NT2/D1 (cell line): ENCODE measurements at regions not wholly inside any gene's neighbourhood (a gene's known extent, or its start where the extent isn't known, plus 50 kb on each side); places are given as distances from the start of the nearest gene placed in this dataset.
"Not testable (repeated sequence)": the region's sequence is repeated elsewhere in the genome, so short reads cannot be mapped to it uniquely, and the experiment has no call there.

Experiments
- DNase-seq: peaks from one replicate; pipeline ENCODE4 v3.0.0-alpha.2; 2011; ENCODE audit warnings: low read depth, low spot score
- H3K27me3 ChIP-seq: 2 replicates; pipeline ENCODE4 v1.6.0; 2011; ENCODE audit warnings: mild to moderate bottlenecking; ENCODE audit not compliant: insufficient read length, insufficient read depth
- H3K36me3 ChIP-seq: 2 replicates; pipeline ENCODE4 v1.6.1; 2011; ENCODE audit warnings: mild to moderate bottlenecking, low read length, mixed read lengths; ENCODE audit not compliant: insufficient read depth, insufficient read length
- H3K4me1 ChIP-seq: 2 replicates; pipeline ENCODE4 v1.5.1; 2011; ENCODE audit not compliant: insufficient read depth, insufficient read length
- H3K4me3 ChIP-seq: 2 replicates; pipeline ENCODE4 v1.5.1; 2011; ENCODE audit warnings: low read depth; ENCODE audit not compliant: insufficient read length
- H3K9ac ChIP-seq: 2 replicates; pipeline ENCODE4 v1.6.0; 2011; ENCODE audit warnings: low read depth; ENCODE audit not compliant: insufficient read length
- H3K9me3 ChIP-seq: 2 replicates; pipeline ENCODE4 v1.5.1; 2011; ENCODE audit warnings: mild to moderate bottlenecking, low read length; ENCODE audit not compliant: insufficient read depth
- SUZ12 ChIP-seq: IDR thresholded peaks from 2 replicates; pipeline ENCODE4 v1.6.1; 2011; ENCODE audit not compliant: insufficient read length, insufficient read depth; ENCODE audit errors: extremely low read depth
- YY1 ChIP-seq: IDR thresholded peaks from 2 replicates; pipeline ENCODE4 v1.6.1; 2011; ENCODE audit not compliant: insufficient read length, insufficient read depth
- ZNF274 ChIP-seq: IDR thresholded peaks from 2 replicates; pipeline ENCODE4 v1.6.1; 2011; ENCODE audit warnings: mild to moderate bottlenecking, low read depth, low read length

- H3K9ac ChIP-seq = no peak overlapping the region
- peaks cover 5% of the 10 kb centered on the region; the same call in 1 of the 2 replicates for H3K9me3 ChIP-seq
- peaks cover 2% of the 10 kb centered on the region for H3K4me1 ChIP-seq
- H3K36me3 ChIP-seq = no peaks in the 10 kb centered on the region
- TF ChIP-seq ZNF274 = no peak
- no peak for TF ChIP-seq YY1
- no peak for TF ChIP-seq SUZ12
- no peaks in the 10 kb centered on the region for H3K27me3 ChIP-seq
- H3K4me3 ChIP-seq = no peak overlapping the region
- DNase-seq = no peak
These were observed 67.5 kb upstream of the MRI1 start for GRCh38 chr19:13696839-13697238.

- Histone ChIP-seq H3K9me3 (no peaks in the 10 kb centered on the region; the same call in 1 of the 2 replicates), H3K9ac (no peak overlapping the region), H3K4me3 (no peak overlapping the region), H3K4me1 (peaks cover 2% of the 10 kb centered on the region), H3K27me3 (no peaks in the 10 kb centered on the region), H3K36me3 (no peaks in the 10 kb centered on the region)
- TF ChIP-seq ZNF274 = no peak
- no peak for TF ChIP-seq YY1
- TF ChIP-seq SUZ12 = no peak
- no peak for DNase-seq
These were observed 70.4 kb upstream of the MRI1 start for GRCh38 chr19:13693889-13694288.

DNA sequence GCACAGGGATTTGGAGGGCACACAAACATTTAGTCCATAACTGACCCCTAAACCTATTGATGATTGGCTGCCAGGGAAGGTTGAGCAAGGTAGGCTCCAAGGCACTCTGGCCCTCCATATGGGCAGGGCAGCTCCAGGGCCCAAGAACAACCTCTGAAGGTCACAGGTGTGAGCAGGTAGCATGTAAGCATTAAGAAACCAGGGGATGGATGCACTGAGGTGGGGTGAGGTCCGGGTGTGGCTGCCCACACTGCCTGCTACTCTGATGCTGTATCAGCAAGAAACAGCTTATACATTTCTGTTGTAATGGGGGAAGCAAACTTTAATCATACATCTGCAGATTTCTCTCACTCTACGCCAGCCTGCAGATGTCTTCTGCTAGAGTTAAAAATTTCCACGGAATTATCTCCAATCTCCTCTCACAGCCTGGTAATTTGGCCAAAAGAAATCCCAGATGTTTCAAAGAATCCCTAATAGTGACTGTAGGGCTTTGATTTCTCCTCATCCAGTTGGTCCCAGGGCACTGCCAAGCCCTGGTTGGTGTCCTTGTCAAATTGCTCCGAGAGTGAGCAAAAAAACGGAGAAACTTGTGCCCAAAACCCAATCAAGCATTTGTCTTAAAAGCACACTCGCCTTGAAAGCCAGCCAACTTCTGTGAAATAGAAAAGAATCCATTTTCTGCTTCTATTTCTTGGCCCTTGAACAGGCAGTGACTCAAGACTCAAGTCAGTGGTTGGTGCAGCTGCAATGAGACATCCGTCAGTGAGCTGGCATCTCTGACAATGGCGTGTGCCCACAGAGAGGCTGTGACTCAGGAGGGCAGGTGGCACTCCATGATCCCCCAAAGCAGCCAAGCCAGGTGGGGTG is 72.5 kb upstream of the MRI1 start:
- TF ChIP-seq YY1 (no peak), ZNF274 (no peak)
- H3K36me3 ChIP-seq = no peaks in the 10 kb centered on the region
- peaks cover 2% of the 10 kb centered on the region for H3K4me1 ChIP-seq
- H3K27me3 ChIP-seq = no peaks in the 10 kb centered on the region
- H3K4me3 ChIP-seq = no peak overlapping the region
- no peaks in the 10 kb centered on the region; the same call in 1 of the 2 replicates for H3K9me3 ChIP-seq
- H3K9ac ChIP-seq = no peak overlapping the region
- DNase-seq = no peak

DNA sequence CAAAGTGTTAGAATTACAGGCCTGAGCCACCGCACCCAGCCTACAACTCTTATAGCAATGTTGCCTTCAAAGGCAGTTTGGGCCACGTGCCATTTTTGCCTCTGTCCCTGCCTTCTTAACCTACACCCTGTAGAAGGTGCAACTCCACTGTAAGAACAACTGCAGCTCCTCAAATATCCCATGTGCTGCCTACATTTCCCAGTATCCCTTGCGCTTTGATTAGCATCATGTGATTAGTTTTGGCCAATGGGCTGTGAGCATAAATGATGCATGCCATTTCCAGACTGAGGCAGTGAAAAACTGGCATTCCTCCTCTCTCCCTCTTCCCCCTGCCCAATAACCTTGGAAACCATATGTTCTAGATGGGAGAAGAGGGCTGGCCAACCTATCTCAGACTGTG is 75.2 kb upstream of the MRI1 start:
- Histone ChIP-seq H3K9ac (no peak overlapping the region), H3K9me3 (no peaks in the 10 kb centered on the region; the same call in 1 of the 2 replicates), H3K27me3 (no peaks in the 10 kb centered on the region), H3K36me3 (no peaks in the 10 kb centered on the region), H3K4me1 (peaks cover 2% of the 10 kb centered on the region), H3K4me3 (no peak overlapping the region)
- peak; percentile 39 for DNase-seq
- TF ChIP-seq ZNF274 = no peak
- TF ChIP-seq SUZ12 = no peak
- TF ChIP-seq YY1 = no peak

DNA sequence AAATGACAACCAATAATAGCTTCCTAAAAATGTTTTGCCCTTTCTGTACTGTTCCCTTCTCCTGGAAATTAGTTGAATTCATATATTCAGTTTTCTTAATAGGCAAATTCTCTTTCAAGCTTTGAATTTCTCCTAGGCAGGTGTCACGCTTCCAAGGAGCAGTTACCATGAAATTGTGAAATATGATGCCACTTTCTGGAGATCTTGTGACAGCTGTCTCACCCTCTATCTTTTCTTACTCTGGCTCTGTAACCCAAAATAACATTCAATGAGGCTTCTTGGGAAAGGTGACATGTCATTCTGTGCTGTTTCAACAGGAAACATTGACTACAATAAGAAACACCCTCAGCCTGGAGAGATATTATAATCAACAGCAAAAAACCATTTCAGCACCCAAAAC is 80.3 kb upstream of the MRI1 start:
- peaks cover 20% of the 10 kb centered on the region for H3K9me3 ChIP-seq
- H3K9ac ChIP-seq = no peak overlapping the region
- no peaks in the 10 kb centered on the region for H3K36me3 ChIP-seq
- no peak overlapping the region for H3K4me3 ChIP-seq
- TF ChIP-seq ZNF274 (no peak), SUZ12 (no peak), YY1 (no peak)
- no peaks in the 10 kb centered on the region for H3K27me3 ChIP-seq
- no peaks in the 10 kb centered on the region for H3K4me1 ChIP-seq
- DNase-seq = no peak

- H3K36me3 ChIP-seq = no peaks in the 10 kb centered on the region
- H3K9ac ChIP-seq = no peak overlapping the region
- no peaks in the 10 kb centered on the region for H3K4me1 ChIP-seq
- H3K4me3 ChIP-seq = no peak overlapping the region
- peaks cover 26% of the 10 kb centered on the region for H3K9me3 ChIP-seq
- no peak for DNase-seq
- no peaks in the 10 kb centered on the region for H3K27me3 ChIP-seq
- TF ChIP-seq YY1 (no peak), ZNF274 (no peak), SUZ12 (no peak)
These were observed 82.8 kb upstream of the MRI1 start for GRCh38 chr19:13681509-13681908.

DNA sequence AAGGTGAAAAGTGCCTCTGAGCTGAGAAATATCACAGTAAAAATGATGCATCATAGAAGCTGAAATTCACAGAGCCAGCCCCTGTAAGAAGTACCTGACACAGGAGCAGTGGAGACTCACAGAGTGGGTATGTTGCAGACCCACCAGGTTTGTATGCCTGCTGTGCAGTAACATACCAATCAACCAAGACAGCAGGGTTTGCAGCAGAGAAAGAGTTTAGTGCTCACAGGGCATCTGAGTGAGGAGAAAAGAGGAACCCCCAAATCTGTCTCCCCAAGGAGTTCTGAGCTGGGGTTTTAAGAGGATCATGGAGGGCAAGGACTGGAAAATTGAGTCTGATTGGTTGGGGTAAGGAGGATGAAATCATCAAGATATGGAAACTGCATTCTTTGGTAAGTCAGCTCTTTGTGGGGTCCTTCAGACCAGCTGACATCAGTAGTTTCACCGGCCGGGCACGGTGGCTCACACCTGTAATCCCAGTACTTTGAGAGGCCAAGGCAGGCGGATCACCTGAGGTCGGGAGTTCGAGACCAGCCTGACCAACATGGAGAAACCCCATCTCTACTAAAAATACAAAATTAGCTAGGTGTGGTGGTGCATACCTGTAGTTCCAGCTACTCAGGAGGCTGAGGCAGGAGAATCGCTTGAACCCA is 83.5 kb upstream of the MRI1 start:
- not testable (repeated sequence) for H3K36me3 ChIP-seq, DNase-seq, H3K4me3 ChIP-seq, H3K9ac ChIP-seq, H3K27me3 ChIP-seq, H3K4me1 ChIP-seq
- H3K9me3 ChIP-seq = peaks cover 26% of the 10 kb centered on the region

DNA sequence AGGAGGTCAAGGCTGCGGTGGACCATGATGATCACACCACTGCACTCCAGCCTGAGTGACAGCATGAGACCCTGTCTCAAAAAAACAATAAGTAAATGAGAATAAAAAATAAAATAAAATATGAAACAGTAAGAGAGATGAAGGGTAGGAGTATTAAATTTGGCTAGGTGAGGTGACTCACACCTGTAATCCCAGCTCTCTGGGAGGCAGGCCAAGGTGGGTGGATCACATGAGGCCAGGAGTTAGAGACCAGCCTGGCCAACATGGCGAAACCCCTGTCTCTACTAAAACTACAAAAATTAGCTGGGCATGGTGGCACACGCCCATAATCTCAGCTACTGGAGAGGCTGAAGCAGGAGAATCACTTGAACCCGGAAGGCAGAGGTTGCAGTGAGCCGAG is 87.4 kb upstream of the MRI1 start:
- not testable (repeated sequence) for H3K4me1 ChIP-seq, DNase-seq, H3K9ac ChIP-seq, H3K4me3 ChIP-seq, H3K36me3 ChIP-seq, H3K27me3 ChIP-seq
- H3K9me3 ChIP-seq = peaks cover 35% of the 10 kb centered on the region

GRCh38 chr19:13672480-13673175 is 91.7 kb upstream of the MRI1 start:
- H3K4me3 ChIP-seq, H3K9ac ChIP-seq, H3K27me3 ChIP-seq, H3K9me3 ChIP-seq, H3K36me3 ChIP-seq, H3K4me1 ChIP-seq: not testable (repeated sequence)
- DNase-seq = peak; percentile 11
